Sigmoid colon (tissue), 6 donors: ENCODE measurements at regions not wholly inside any gene's neighbourhood (a gene's known extent, or its start where the extent isn't known, plus 50 kb on each side); places are given as distances from the start of the nearest gene placed in this dataset.

ENCODE experiments used
- DNase-seq: peaks from one replicate; pipeline ENCODE4 v3.0.0-alpha.2; 2019
- H3K27ac ChIP-seq, 4 donors: fragments of 200-600 bp; sonication (generic); one replicate each; pipeline ENCODE4 v1.5.1; 2016 to 2019; ENCODE audit warnings: mild to moderate bottlenecking in 1 of 4
- H3K27me3 ChIP-seq, 3 donors: fragments of 200-600 bp; sonication (generic); one replicate each; pipeline ENCODE4 v1.5.1; 2019; ENCODE audit warnings: mild to moderate bottlenecking in 1 of 3
- H3K36me3 ChIP-seq, 4 donors: fragments of 200-600 bp; sonication (generic); one replicate each; pipeline ENCODE4 v1.5.1; 2016 to 2019
- H3K4me1 ChIP-seq, 4 donors: fragments of 200-600 bp; sonication (generic); one replicate each; pipeline ENCODE4 v1.5.1; 2017 to 2019
- H3K4me3 ChIP-seq, 4 donors: fragments of 200-600 bp; sonication (generic); one replicate each; pipeline ENCODE4 v1.5.1; 2017 to 2019; ENCODE audit warnings: mild to moderate bottlenecking in 2 of 4, moderate library complexity in 1 of 4
- H3K9me3 ChIP-seq, 4 donors: fragments of 200-600 bp in 3 of 4; sonication (generic) in 3 of 4; one replicate each; pipeline versions ENCODE4 v1.5.1 to v1.6.1; 2013 to 2019
- EP300 ChIP-seq, 4 donors: sonication (generic); formaldehyde crosslinking; IDR thresholded peaks; one replicate each; pipeline ENCODE4 v1.6.1; 2017; ENCODE audit warnings: antibody characterized with exemption in 4 of 4
- POLR2A ChIP-seq, 2 donors: fragments of 450-650 bp; IDR thresholded peaks; one replicate each; pipeline ENCODE4 v1.6.1; 2016; ENCODE audit warnings: antibody characterized with exemption in 2 of 2, mild to moderate bottlenecking in 2 of 2, moderate library complexity in 2 of 2
- POLR2AphosphoS5 ChIP-seq, 4 donors: sonication (generic); formaldehyde crosslinking; IDR thresholded peaks; one replicate each; pipeline ENCODE4 v1.6.1; 2017; ENCODE audit warnings: antibody characterized with exemption in 4 of 4
- WGBS, 2 donors: extraction: QIAGEN DNeasy Blood & Tissue Kit; methylation state at CpG; one replicate each; pipeline ENCODE4 v1.1.7; 2013; 5-methylcytosine and 5-hydroxymethylcytosine counted together
- intact Hi-C: fragments of 100-400 bp; cut with DNase I; formaldehyde crosslinking; loops from one replicate; pipeline ENCODE4 v1.15.1; 2023
- TF ChIP-seq, protein P1 (sequence below), 4 experiments: fragments of 450-650 bp in 3 of 4; fragments of 200-600 bp in 1 of 4; IDR thresholded peaks; one replicate each; pipeline ENCODE4 v1.5.1; 2016 to 2019; ENCODE audit warnings: antibody characterized with exemption in 4 of 4, mild to moderate bottlenecking in 3 of 4, moderate library complexity in 2 of 4
- donor health status: healthy with polysubstance abuse.
- donor health status: healthy.

DNA sequence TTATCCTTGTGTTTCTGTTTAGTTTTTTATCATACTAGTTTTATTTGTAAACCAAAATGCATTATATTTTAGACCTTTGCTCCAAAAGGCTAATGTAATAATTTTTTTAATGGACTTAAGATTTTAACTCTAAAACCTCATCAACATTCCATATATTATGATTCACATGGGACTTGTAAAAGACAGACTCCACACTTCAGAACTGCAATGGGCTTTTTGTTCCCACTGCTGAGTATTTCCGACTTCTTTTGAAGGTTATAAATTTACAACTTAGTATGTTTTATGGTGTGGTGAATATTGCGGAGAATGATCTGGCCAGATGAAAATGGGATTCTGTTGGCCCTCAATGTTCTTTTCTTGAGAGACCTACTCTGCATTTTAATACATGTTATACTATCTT is 678.5 kb downstream of the USP25 start:
- H3K36me3 ChIP-seq: no peaks in the 10 kb centered on the region
- H3K4me3 ChIP-seq: no peak overlapping the region
- intact Hi-C loops: no loop called here
- TF ChIP-seq POLR2A (IDR thresholded peaks at IDR 0.05) (no peak), POLR2AphosphoS5 (IDR thresholded peaks at IDR 0.05) (no peak), EP300 (IDR thresholded peaks at IDR 0.05) (no peak)
- TF ChIP-seq, protein P1, sequence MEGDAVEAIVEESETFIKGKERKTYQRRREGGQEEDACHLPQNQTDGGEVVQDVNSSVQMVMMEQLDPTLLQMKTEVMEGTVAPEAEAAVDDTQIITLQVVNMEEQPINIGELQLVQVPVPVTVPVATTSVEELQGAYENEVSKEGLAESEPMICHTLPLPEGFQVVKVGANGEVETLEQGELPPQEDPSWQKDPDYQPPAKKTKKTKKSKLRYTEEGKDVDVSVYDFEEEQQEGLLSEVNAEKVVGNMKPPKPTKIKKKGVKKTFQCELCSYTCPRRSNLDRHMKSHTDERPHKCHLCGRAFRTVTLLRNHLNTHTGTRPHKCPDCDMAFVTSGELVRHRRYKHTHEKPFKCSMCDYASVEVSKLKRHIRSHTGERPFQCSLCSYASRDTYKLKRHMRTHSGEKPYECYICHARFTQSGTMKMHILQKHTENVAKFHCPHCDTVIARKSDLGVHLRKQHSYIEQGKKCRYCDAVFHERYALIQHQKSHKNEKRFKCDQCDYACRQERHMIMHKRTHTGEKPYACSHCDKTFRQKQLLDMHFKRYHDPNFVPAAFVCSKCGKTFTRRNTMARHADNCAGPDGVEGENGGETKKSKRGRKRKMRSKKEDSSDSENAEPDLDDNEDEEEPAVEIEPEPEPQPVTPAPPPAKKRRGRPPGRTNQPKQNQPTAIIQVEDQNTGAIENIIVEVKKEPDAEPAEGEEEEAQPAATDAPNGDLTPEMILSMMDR (IDR thresholded peaks at IDR 0.05): no peak
- WGBS, 2 donors: 63 to 90% methylated on average over 2 of the region's 2 CpGs
- no peak for DNase-seq
- no peaks in the 10 kb centered on the region for H3K4me1 ChIP-seq
- H3K27me3 ChIP-seq: no peaks in the 10 kb centered on the region
- no peak overlapping the region for H3K27ac ChIP-seq
- H3K9me3 ChIP-seq: no peaks in the 10 kb centered on the region

DNA sequence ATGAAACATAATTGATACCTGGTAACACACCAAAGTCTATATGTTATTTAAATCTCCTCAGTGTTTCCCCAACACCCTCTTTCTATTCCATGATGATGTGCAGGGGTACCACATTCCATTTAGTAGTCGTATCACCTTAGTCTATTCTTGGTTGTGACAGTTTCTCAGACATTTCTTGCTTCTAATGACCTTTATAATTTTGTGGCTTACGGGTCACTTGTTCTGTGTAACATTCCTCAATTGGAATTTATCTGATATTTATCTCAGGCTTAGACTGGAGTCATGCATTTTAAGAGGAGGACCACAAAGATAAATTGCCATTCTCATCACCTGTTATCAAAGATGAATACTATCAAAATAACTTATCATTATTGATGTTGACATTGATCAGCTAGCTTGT is 679.6 kb downstream of the USP25 start:
- WGBS, 2 donors: 85 to 86% methylated on average over 2 of the region's 2 CpGs
- Histone ChIP-seq H3K36me3 (no peaks in the 10 kb centered on the region), H3K9me3 (no peaks in the 10 kb centered on the region), H3K4me1 (no peaks in the 10 kb centered on the region), H3K27me3 (no peaks in the 10 kb centered on the region), H3K27ac (no peak overlapping the region), H3K4me3 (no peak overlapping the region)
- TF ChIP-seq, protein P1 (IDR thresholded peaks at IDR 0.05): no peak
- TF ChIP-seq POLR2AphosphoS5 (IDR thresholded peaks at IDR 0.05) (no peak), EP300 (IDR thresholded peaks at IDR 0.05) (no peak), POLR2A (IDR thresholded peaks at IDR 0.05) (no peak)
- DNase-seq: no peak
- intact Hi-C loops: no loop called here

DNA sequence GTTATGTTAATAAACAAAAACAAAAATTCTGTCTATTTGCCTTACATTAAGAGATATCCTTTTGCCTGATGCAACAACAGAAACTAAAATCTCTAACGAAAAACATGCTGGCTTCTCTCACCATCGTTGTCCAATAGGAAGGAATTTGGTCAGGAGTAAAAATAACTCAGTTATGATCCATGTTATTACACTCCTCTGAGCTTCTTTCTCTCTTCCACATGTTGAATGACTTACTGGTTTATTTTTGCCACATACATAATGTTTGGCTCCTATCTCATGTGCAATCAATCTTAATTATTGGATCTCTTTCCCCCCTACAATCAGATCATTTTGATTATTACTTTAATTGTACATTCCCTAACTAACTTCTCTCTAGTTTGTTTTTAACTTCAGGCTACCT is 688.4 kb downstream of the USP25 start:
- Histone ChIP-seq H3K27ac (peak overlapping the region; percentile 58 to 76 (median 68)), H3K36me3 (no peaks in the 10 kb centered on the region), H3K27me3 (no peaks in the 10 kb centered on the region), H3K9me3 (no peaks in the 10 kb centered on the region), H3K4me1 (peaks cover 0 to 25% (median 19%) of the 10 kb centered on the region in 4 donors), H3K4me3 (no peak overlapping the region)
- intact Hi-C loops: no loop called here
- TF ChIP-seq POLR2AphosphoS5 (IDR thresholded peaks at IDR 0.05): peak in 1 of 4 donors; percentile 15
- TF ChIP-seq, protein P1 (IDR thresholded peaks at IDR 0.05): no peak
- no peak for TF ChIP-seq POLR2A (IDR thresholded peaks at IDR 0.05)
- no peak for DNase-seq
- WGBS, 2 donors: 65 to 67% methylated on average over 2 of the region's 2 CpGs

DNA sequence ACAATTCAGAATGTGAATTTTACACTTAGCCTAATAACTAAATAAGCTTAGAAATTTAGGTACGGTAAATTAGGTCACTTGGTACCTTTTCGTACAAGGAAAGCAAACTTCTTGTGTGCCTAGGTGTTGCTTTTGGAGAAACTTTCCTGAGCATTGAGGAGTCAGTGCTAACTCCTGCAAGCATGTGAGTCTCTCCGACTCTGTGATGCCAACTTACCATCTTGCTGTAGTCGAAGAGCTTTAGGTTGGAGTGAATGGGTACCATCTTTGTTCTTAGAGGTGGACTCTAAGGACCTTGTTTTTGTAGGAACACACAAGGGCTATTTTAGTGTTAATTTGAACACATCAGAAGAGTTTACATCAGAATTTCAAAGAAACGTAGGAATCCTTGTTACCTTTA is 688.9 kb downstream of the USP25 start:
- Histone ChIP-seq H3K4me1 (peaks cover 0 to 28% (median 22%) of the 10 kb centered on the region in 4 donors), H3K9me3 (no peaks in the 10 kb centered on the region), H3K36me3 (no peaks in the 10 kb centered on the region), H3K27me3 (no peaks in the 10 kb centered on the region), H3K27ac (peak overlapping the region; percentile 58 to 76 (median 68)), H3K4me3 (no peak overlapping the region)
- TF ChIP-seq POLR2A (IDR thresholded peaks at IDR 0.05): no peak
- TF ChIP-seq, protein P1 (IDR thresholded peaks at IDR 0.05): no peak
- no peak for TF ChIP-seq POLR2AphosphoS5 (IDR thresholded peaks at IDR 0.05)
- no peak for TF ChIP-seq EP300 (IDR thresholded peaks at IDR 0.05)
- 89% methylated on average over 5 of the region's 5 CpGs for WGBS, 2 donors
- DNase-seq: no peak
- intact Hi-C loops: no loop called here
